K562 (cell line): ENCODE measurements at regions not wholly inside any gene's neighbourhood (a gene's known extent, or its start where the extent isn't known, plus 50 kb on each side); places are given as distances from the start of the nearest gene placed in this dataset.

ENCODE experiments used
- ATAC-seq: fragments of 200-7000 bp; cut with Tn5 transposase; 3 replicates; pipeline ENCODE4 v1.9.1; 2020; ENCODE audit warnings: moderate library complexity
- BruUV-seq: library from RNA; stranded (reverse); fragments of 400-500 nt; replicated peaks from 2 replicates; lab custom pipeline; 2021; lab: Mats Ljungman, UMichigan
- CTCF ChIA-PET: fragments of 300-600 bp; formaldehyde crosslinking; extraction: SDS; loops from one replicate; lab custom pipeline; 2021; ENCODE audit warnings: low intra/inter-chr PET ratio; lab: Yijun Ruan, JAX
- POLR2A ChIA-PET: fragments of 300-600, 350-650 bp; sonication (Branson Sonifier 250); formaldehyde crosslinking; extraction: SDS; loops from one replicate; lab custom pipeline; 2021; ENCODE audit warnings: antibody characterized with exemption, inconsistent platforms; lab: Yijun Ruan, JAX
- DNase-seq, 4 experiments: peaks; one replicate each; pipeline versions ENCODE4 v3.0.0 to v3.0.0-alpha.2; 2011 to 2018; ENCODE audit warnings: low spot score in 3 of 4, mixed read lengths in 3 of 4; ENCODE audit errors: extremely low read depth in 1 of 4
- FAIRE-seq: peaks from 2 replicates; lab custom pipeline; 2011; peaks lifted over from hg19 to GRCh38; lab: Jason Lieb, UNC
- H2AFZ ChIP-seq: 2 replicates; pipeline ENCODE4 v1.6.0; 2011; ENCODE audit warnings: low read depth, low read length, control low read depth, inconsistent platforms
- H3K27ac ChIP-seq: fragments of 200-600 bp; 3 replicates; pipeline ENCODE4 v1.8.0; 2011; ENCODE audit warnings: low read depth, mild to moderate bottlenecking, control low read depth, inconsistent platforms, low read length, moderate library complexity, mixed read lengths; ENCODE audit errors: extremely low read depth
- H3K27me3 ChIP-seq, 2 experiments: fragments of 300-600 bp in 1 of 2; 2 replicates in 1 of 2; 3 replicates in 1 of 2; pipeline versions ENCODE4 v1.6.0 to v1.8.0; 2011; ENCODE audit warnings: inconsistent platforms in 2 of 2, low read length in 2 of 2, mild to moderate bottlenecking in 1 of 2, mixed read lengths in 1 of 2, moderate library complexity in 1 of 2; ENCODE audit not compliant: control insufficient read depth in 2 of 2, insufficient read depth in 2 of 2
- H3K36me3 ChIP-seq: fragments of 300-600 bp; 3 replicates; pipeline ENCODE4 v1.8.0; 2011; ENCODE audit warnings: mild to moderate bottlenecking, low read length, inconsistent platforms; ENCODE audit not compliant: control insufficient read depth, insufficient read depth
- H3K4me1 ChIP-seq, 2 experiments: fragments of 200-600 bp in 1 of 2; replicated peaks in 1 of 2; 2 replicates in 1 of 2; 3 replicates in 1 of 2; pipeline versions ENCODE4 v1.5.1 to v1.8.0; 2011; ENCODE audit warnings: inconsistent platforms in 2 of 2, low read length in 2 of 2, mild to moderate bottlenecking in 1 of 2, mixed read lengths in 1 of 2, moderate library complexity in 1 of 2; ENCODE audit not compliant: control insufficient read depth in 2 of 2, insufficient read depth in 2 of 2
- H3K4me2 ChIP-seq: 2 replicates; pipeline ENCODE4 v1.6.1; 2011; ENCODE audit warnings: low read length, control low read depth, inconsistent platforms, mixed read lengths; ENCODE audit not compliant: insufficient read depth
- H3K4me3 ChIP-seq: fragments of 200-600 bp; sonication (generic), shearing (Covaris generic); 2 replicates; pipeline ENCODE4 v1.5.1; 2016; ENCODE audit warnings: control low read depth, inconsistent platforms
- H3K79me2 ChIP-seq: fragments of 200-600 bp; 3 replicates; pipeline ENCODE4 v1.8.0; 2011; ENCODE audit warnings: low read length, inconsistent platforms; ENCODE audit not compliant: control insufficient read depth, insufficient read depth
- H3K9ac ChIP-seq, 2 experiments: 2 replicates each; pipeline versions ENCODE4 v1.6.0 to v1.6.1; 2011; ENCODE audit warnings: low read depth in 2 of 2, low read length in 2 of 2, control low read depth in 1 of 2, inconsistent platforms in 1 of 2, mild to moderate bottlenecking in 1 of 2, mixed read lengths in 1 of 2; ENCODE audit not compliant: insufficient read depth in 1 of 2
- H3K9me1 ChIP-seq: one replicate; pipeline ENCODE4 v1.6.0; 2011; ENCODE audit warnings: inconsistent platforms, mild to moderate bottlenecking, low read length, moderate library complexity; ENCODE audit not compliant: control insufficient read depth, insufficient read depth
- H3K9me3 ChIP-seq: replicated peaks from 2 replicates; pipeline ENCODE4 v1.5.1; 2011; ENCODE audit warnings: low read depth, low read length, inconsistent platforms; ENCODE audit not compliant: control insufficient read depth, insufficient read depth
- H4K20me1 ChIP-seq: replicated peaks from 2 replicates; pipeline ENCODE4 v1.6.1; 2011; ENCODE audit warnings: low read length, inconsistent platforms, mixed read lengths; ENCODE audit not compliant: control insufficient read depth, insufficient read depth
- BDP1 ChIP-seq: IDR thresholded peaks from 3 replicates; pipeline ENCODE4 v1.6.1; 2011; ENCODE audit not compliant: insufficient read length, insufficient read depth
- BHLHE40 ChIP-seq: IDR thresholded peaks from 2 replicates; pipeline ENCODE4 v1.6.1; 2011; ENCODE audit warnings: low read length, improper control_type of control experiment
- BMI1 ChIP-seq: fragments of 150-350 bp; IDR thresholded peaks from 2 replicates; pipeline ENCODE4 v1.6.1; 2014; ENCODE audit warnings: low read length
- ESRRA ChIP-seq: fragments of 450-650 bp; IDR thresholded peaks from 2 replicates; pipeline ENCODE4 v1.6.1; 2014; ENCODE audit warnings: low read depth, mild to moderate bottlenecking, moderate library complexity, borderline replicate concordance
- ETV6 ChIP-seq, 3 experiments: fragments of 150-350 bp in 1 of 3; sonication (generic) in 1 of 3; formaldehyde crosslinking in 1 of 3; IDR thresholded peaks; 2 replicates each; pipeline versions ENCODE4 v1.6.1 to v1.8.0; 2014 to 2022; ENCODE audit warnings: borderline replicate concordance in 2 of 3, low read depth in 2 of 3, antibody characterized with exemption in 1 of 3, low read length in 1 of 3, mild to moderate bottlenecking in 1 of 3, missing genetic modification reagents in 1 of 3
- KDM1A ChIP-seq, 2 experiments: fragments of 450-650 bp; IDR thresholded peaks; 2 replicates each; pipeline ENCODE4 v1.6.1; 2016; ENCODE audit warnings: mild to moderate bottlenecking in 2 of 2
- MBD2 ChIP-seq: sonication (generic); IDR thresholded peaks from 2 replicates; pipeline ENCODE4 v1.6.1; 2016; ENCODE audit warnings: low read depth, borderline replicate concordance
- MLX ChIP-seq, 2 experiments: fragments of 450-650 bp in 1 of 2; sonication (generic) in 1 of 2; formaldehyde crosslinking; conservative IDR thresholded peaks; 2 replicates each; pipeline versions ENCODE4 v1.4.0 to v1.8.1; 2020 to 2022; ENCODE audit warnings: mild to moderate bottlenecking in 1 of 2, missing genetic modification reagents in 1 of 2
- MTA1 ChIP-seq: fragments of 450-650 bp; IDR thresholded peaks from 2 replicates; pipeline ENCODE4 v1.6.1; 2017; ENCODE audit warnings: borderline replicate concordance
- MYC ChIP-seq, 2 experiments: fragments of 250-450 bp in 1 of 2; sonication (Bioruptor Pico) in 1 of 2; IDR thresholded peaks; 2 replicates each; pipeline versions ENCODE4 v1.5.1 to v1.6.1; 2012 to 2021; ENCODE audit warnings: low read depth in 2 of 2, borderline replicate concordance in 1 of 2, improper control_type of control experiment in 1 of 2, low read length in 1 of 2, mild to moderate bottlenecking in 1 of 2, moderate library complexity in 1 of 2
- NCOA6 ChIP-seq: fragments of 450-650 bp; IDR thresholded peaks from 2 replicates; pipeline ENCODE4 v1.6.1; 2017; ENCODE audit warnings: mild to moderate bottlenecking
- NCOR1 ChIP-seq: fragments of 450-650 bp; IDR thresholded peaks from 2 replicates; pipeline ENCODE4 v1.6.1; 2016; ENCODE audit warnings: mild to moderate bottlenecking, moderate library complexity
- PCBP1 ChIP-seq: fragments of 200-400 bp; formaldehyde crosslinking; IDR thresholded peaks from 2 replicates; pipeline ENCODE4 v1.6.1; 2018; ENCODE audit warnings: mild to moderate bottlenecking, low read depth, low read length; ENCODE audit not compliant: poor library complexity, severe bottlenecking
- RBM15 ChIP-seq: fragments of 200-400 bp; formaldehyde crosslinking; IDR thresholded peaks from 2 replicates; pipeline ENCODE4 v1.6.1; 2018; ENCODE audit warnings: mild to moderate bottlenecking, low read length, moderate library complexity; ENCODE audit not compliant: insufficient read depth
- STAT5A ChIP-seq: IDR thresholded peaks from 2 replicates; pipeline ENCODE4 v1.6.1; 2012; ENCODE audit warnings: low read length, inconsistent platforms, borderline replicate concordance
- ZBTB7A ChIP-seq: IDR thresholded peaks from 2 replicates; pipeline ENCODE4 v1.6.1; 2011; ENCODE audit warnings: low read depth, mild to moderate bottlenecking, low read length, moderate library complexity, borderline replicate concordance; ENCODE audit not compliant: control insufficient read depth
- ZNF197 ChIP-seq: fragments of 200-800 bp; sonication (Bioruptor generic); IDR thresholded peaks from 2 replicates; pipeline ENCODE4 v1.6.1; 2016; ENCODE audit warnings: low read depth, missing genetic modification characterization, missing compliant biosample characterization
- ZNF3 ChIP-seq: fragments of 250-450 bp; sonication (Bioruptor Pico); IDR thresholded peaks from 2 replicates; pipeline ENCODE4 v1.5.0; 2021; ENCODE audit warnings: mild to moderate bottlenecking, moderate library complexity
- ZNF561 ChIP-seq: fragments of 450-650 bp; formaldehyde crosslinking; conservative IDR thresholded peaks from 2 replicates; pipeline ENCODE4 v1.4.0; 2020; ENCODE audit warnings: mild to moderate bottlenecking, moderate library complexity
- ZNF76 ChIP-seq: fragments of 250-450 bp; sonication (Bioruptor Pico); IDR thresholded peaks from 2 replicates; pipeline ENCODE4 v1.4.0; 2020; ENCODE audit warnings: mild to moderate bottlenecking, moderate library complexity, borderline replicate concordance
- WGBS: fragments of 100-300 bp; shearing (Covaris generic); methylation state at CpG from one replicate; pipeline ENCODE4 v1.1.6; 2016; ENCODE audit warnings: low coverage, mixed read lengths; ENCODE audit not compliant: insufficient coverage; ENCODE audit errors: missing lambda C conversion rate; 5-methylcytosine and 5-hydroxymethylcytosine counted together
- in situ Hi-C: fragments of 300-500 bp; cut with MboI; formaldehyde crosslinking; loops from 4 replicates; pipeline ENCODE4 v1.15.0; 2018; ENCODE audit warnings: inconsistent platforms, mixed read lengths
- intact Hi-C: fragments of 100-400 bp; cut with micrococcal nuclease; formaldehyde crosslinking; loops from 2 replicates; pipeline ENCODE4 v1.14.2; 2022
- TF ChIP-seq, protein P1 (sequence below): fragments of 250-450 bp; sonication (Bioruptor Pico); IDR thresholded peaks from 2 replicates; pipeline ENCODE4 v1.4.0; 2020; ENCODE audit warnings: borderline replicate concordance

GRCh38 chr1:94334764-94335163 is 83.4 kb upstream of the ABCD3 start (continued):
- TF ChIP-seq ZBTB7A (no peak), RBM15 (no peak), BMI1 (no peak), KDM1A (IDR thresholded peaks at IDR 0.05) (no peak), ESRRA (no peak), ZNF76 (no peak), ZNF3 (CRISPR knock-in tag) (no peak), BHLHE40 (no peak), NCOR1 (no peak), MYC (IDR thresholded peaks at IDR 0.05; ENCODE audit: low read depth, low read length) (no peak), MYC (CRISPR knock-in tag; IDR thresholded peaks at IDR 0.05; ENCODE audit: borderline replicate concordance, low read depth) (no peak)

GRCh38 chr1:94332952-94333351 is 85.2 kb upstream of the ABCD3 start:
- Histone ChIP-seq H3K4me1 (no peaks in the 10 kb centered on the region; a peak in 1 of 5 replicates), H4K20me1 (no peaks in the 10 kb centered on the region; the same call in 1 of the 2 replicates), H3K9me1 (no peaks in the 10 kb centered on the region), H2AFZ (no peak overlapping the region), H3K79me2 (no peaks in the 10 kb centered on the region), H3K27me3 (peaks cover 8 to 9% of the 10 kb centered on the region in 2 experiments; a peak in 4 of 5 replicates), H3K4me2 (no peak overlapping the region), H3K4me3 (no peak overlapping the region), H3K9ac (no peak overlapping the region), H3K9me3 (no peaks in the 10 kb centered on the region), H3K27ac (no peak overlapping the region), H3K36me3 (no peaks in the 10 kb centered on the region)
- WGBS = 0% methylated on average over 4 of the region's 4 CpGs
- intact Hi-C loops (loop anchor here (10.0 kb wide), 1 partner anchor 708 kb away; no protein-coding TSS in a partner anchor), in situ Hi-C loops (no loop called here)
- DNase-seq (no peak), FAIRE-seq (no peak), ATAC-seq (no peak)
- POLR2A ChIA-PET = interaction anchor here (0.9 to 1.1 kb wide), 2 partner anchors 9 to 299 kb away, joined by 3 read pairs; no protein-coding TSS in a partner anchor
- BruUV-seq = no TSS peak
- CTCF ChIA-PET = interaction anchor here (0.7 kb wide), 1 partner anchor 22 kb away, joined by 3 read pairs; no protein-coding TSS in a partner anchor
- TF ChIP-seq MBD2 (no peak), ZNF197 (no peak), NCOA6 (no peak), BDP1 (no peak), ETV6 (IDR thresholded peaks at IDR 0.05; ENCODE audit: borderline replicate concordance in 1 of 2, low read depth in 2 of 2, low read length in 1 of 2) (no peak), ETV6 (CRISPR knock-in tag; IDR thresholded peaks at IDR 0.05; ENCODE audit: borderline replicate concordance) (no peak), PCBP1 (no peak), STAT5A (no peak), ZNF561 (CRISPR knock-in tag) (no peak), MLX (CRISPR knock-in tag; conservative IDR thresholded peaks at IDR 0.05) (no peak), MTA1 (no peak)
- TF ChIP-seq, protein P1, sequence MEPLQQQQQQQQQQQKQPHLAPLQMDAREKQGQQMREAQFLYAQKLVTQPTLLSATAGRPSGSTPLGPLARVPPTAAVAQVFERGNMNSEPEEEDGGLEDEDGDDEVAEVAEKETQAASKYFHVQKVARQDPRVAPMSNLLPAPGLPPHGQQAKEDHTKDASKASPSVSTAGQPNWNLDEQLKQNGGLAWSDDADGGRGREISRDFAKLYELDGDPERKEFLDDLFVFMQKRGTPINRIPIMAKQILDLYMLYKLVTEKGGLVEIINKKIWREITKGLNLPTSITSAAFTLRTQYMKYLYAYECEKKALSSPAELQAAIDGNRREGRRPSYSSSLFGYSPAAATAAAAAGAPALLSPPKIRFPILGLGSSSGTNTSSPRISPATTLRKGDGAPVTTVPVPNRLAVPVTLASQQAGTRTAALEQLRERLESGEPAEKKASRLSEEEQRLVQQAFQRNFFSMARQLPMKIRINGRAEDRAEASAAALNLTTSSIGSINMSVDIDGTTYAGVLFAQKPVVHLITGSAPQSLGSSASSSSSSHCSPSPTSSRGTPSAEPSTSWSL = no peak
